KMS-11 (cell line): ENCODE measurements at regions not wholly inside any gene's neighbourhood (a gene's known extent, or its start where the extent isn't known, plus 50 kb on each side); places are given as distances from the start of the nearest gene placed in this dataset.

ENCODE experiments used
- H2AFZ ChIP-seq: fragments of 200-600 bp; sonication (generic); 2 replicates; pipeline ENCODE4 v1.6.1; 2016; ENCODE audit warnings: antibody characterized with exemption, mixed run types, low read depth
- H3K27ac ChIP-seq: fragments of 200-600 bp; sonication (generic); 2 replicates; pipeline ENCODE4 v1.6.1; 2016; ENCODE audit warnings: mild to moderate bottlenecking, mixed run types
- H3K27me3 ChIP-seq: fragments of 200-600 bp; sonication (generic); 2 replicates; pipeline ENCODE4 v1.6.1; 2017; ENCODE audit warnings: mild to moderate bottlenecking, low read depth, mixed run types, moderate library complexity; ENCODE audit not compliant: insufficient read depth
- H3K36me3 ChIP-seq: fragments of 200-600 bp; sonication (generic); 2 replicates; pipeline ENCODE4 v1.6.1; 2017; ENCODE audit warnings: mild to moderate bottlenecking, mixed run types; ENCODE audit not compliant: insufficient read depth
- H3K4me1 ChIP-seq: fragments of 200-600 bp; sonication (generic); 2 replicates; pipeline ENCODE4 v1.6.1; 2016; ENCODE audit warnings: mild to moderate bottlenecking, low read depth, mixed run types; ENCODE audit not compliant: poor library complexity, severe bottlenecking
- H3K4me2 ChIP-seq: fragments of 200-600 bp; sonication (generic); 2 replicates; pipeline ENCODE4 v1.7.0; 2016; ENCODE audit warnings: mild to moderate bottlenecking, mixed run types
- H3K4me3 ChIP-seq: fragments of 200-600 bp; sonication (generic); IDR thresholded peaks from 2 replicates; pipeline ENCODE4 v1.6.1; 2017; ENCODE audit warnings: low read depth, low read length, mixed read lengths; ENCODE audit not compliant: insufficient read depth
- H3K79me2 ChIP-seq: fragments of 200-600 bp; sonication (generic); 2 replicates; pipeline ENCODE4 v1.6.1; 2016; ENCODE audit warnings: low read depth, mixed run types; ENCODE audit not compliant: insufficient read depth
- H3K9ac ChIP-seq: fragments of 200-600 bp; sonication (generic); 2 replicates; pipeline ENCODE4 v1.6.1; 2016; ENCODE audit warnings: mild to moderate bottlenecking, mixed run types
- H4K20me1 ChIP-seq: fragments of 200-600 bp; sonication (generic); 2 replicates; pipeline ENCODE4 v1.6.1; 2016; ENCODE audit warnings: mild to moderate bottlenecking, mixed run types; ENCODE audit not compliant: insufficient read depth
- CTCF ChIP-seq: fragments of 200-600 bp; sonication (generic); conservative IDR thresholded peaks from 2 replicates; pipeline ENCODE4 v1.6.1; 2017; ENCODE audit warnings: low read depth, mild to moderate bottlenecking, antibody characterized with exemption, low read length, moderate library complexity, mixed read lengths

- Histone ChIP-seq H3K4me2 (no peak overlapping the region), H3K4me3 (no peak overlapping the region), H3K27me3 (no peaks in the 10 kb centered on the region), H4K20me1 (no peaks in the 10 kb centered on the region), H3K36me3 (no peaks in the 10 kb centered on the region), H2AFZ (no peak overlapping the region), H3K4me1 (no peaks in the 10 kb centered on the region), H3K79me2 (no peaks in the 10 kb centered on the region), H3K27ac (no peak overlapping the region), H3K9ac (no peak overlapping the region)
- TF ChIP-seq CTCF: peak; percentile 55
Observed at GRCh38 chr4:165700855-165701254, 172.2 kb upstream of the TLL1 start.

GRCh38 chr4:165707128-165707527, 165.9 kb upstream of the TLL1 start:
- H3K36me3 ChIP-seq: no peaks in the 10 kb centered on the region
- H3K27me3 ChIP-seq: no peaks in the 10 kb centered on the region
- no peaks in the 10 kb centered on the region for H3K4me1 ChIP-seq
- no peaks in the 10 kb centered on the region for H3K79me2 ChIP-seq
- H3K9ac ChIP-seq: no peak overlapping the region
- TF ChIP-seq CTCF: no peak
- H3K4me3 ChIP-seq: no peak overlapping the region
- no peak overlapping the region for H3K4me2 ChIP-seq
- no peak overlapping the region for H2AFZ ChIP-seq
- H3K27ac ChIP-seq: no peak overlapping the region
- H4K20me1 ChIP-seq: no peaks in the 10 kb centered on the region

GRCh38 chr4:165709516-165709915, 163.5 kb upstream of the TLL1 start:
- no peak overlapping the region for H3K4me3 ChIP-seq
- H3K27ac ChIP-seq: no peak overlapping the region
- no peaks in the 10 kb centered on the region for H3K79me2 ChIP-seq
- no peak for TF ChIP-seq CTCF
- H3K4me1 ChIP-seq: peaks cover 4% of the 10 kb centered on the region
- no peak overlapping the region for H3K9ac ChIP-seq
- no peaks in the 10 kb centered on the region for H3K36me3 ChIP-seq
- H2AFZ ChIP-seq: no peak overlapping the region
- H3K4me2 ChIP-seq: no peak overlapping the region
- H4K20me1 ChIP-seq: no peaks in the 10 kb centered on the region
- H3K27me3 ChIP-seq: no peaks in the 10 kb centered on the region

GRCh38 chr4:165709973-165710526, 163.0 kb upstream of the TLL1 start:
- Histone ChIP-seq H3K4me1 (peaks cover 9% of the 10 kb centered on the region), H3K4me3 (no peak overlapping the region), H3K27me3 (no peaks in the 10 kb centered on the region), H3K79me2 (no peaks in the 10 kb centered on the region), H3K9ac (no peak overlapping the region), H4K20me1 (no peaks in the 10 kb centered on the region), H2AFZ (no peak overlapping the region), H3K27ac (no peak overlapping the region), H3K36me3 (no peaks in the 10 kb centered on the region), H3K4me2 (no peak overlapping the region)
- TF ChIP-seq CTCF: no peak
